Astrocyte (in vitro differentiated cells and primary cell): ENCODE measurements at regions not wholly inside any gene's neighbourhood (a gene's known extent, or its start where the extent isn't known, plus 50 kb on each side); places are given as distances from the start of the nearest gene placed in this dataset.

Source experiments
- DNase-seq: peaks from one replicate; pipeline ENCODE4 v3.0.0-alpha.2; 2010; ENCODE audit warnings: low read depth
- FAIRE-seq: peaks from 2 replicates; lab custom pipeline; 2011; peaks lifted over from hg19 to GRCh38; lab: Jason Lieb, UNC
- H2AFZ ChIP-seq: 2 replicates; pipeline ENCODE4 v1.6.0; 2012; ENCODE audit warnings: low read depth, low read length, inconsistent platforms
- H3K27ac ChIP-seq: 2 replicates; pipeline ENCODE4 v1.5.1; 2011; ENCODE audit warnings: low read depth, low read length, inconsistent platforms
- H3K27me3 ChIP-seq: 2 replicates; pipeline ENCODE4 v1.6.0; 2011; ENCODE audit warnings: low read length, inconsistent platforms; ENCODE audit not compliant: insufficient read depth
- H3K36me3 ChIP-seq: 2 replicates; pipeline ENCODE4 v1.5.1; 2011; ENCODE audit warnings: low read length, inconsistent platforms; ENCODE audit not compliant: insufficient read depth
- H3K4me1 ChIP-seq: 2 replicates; pipeline ENCODE4 v1.5.1; 2011; ENCODE audit warnings: low read length, inconsistent platforms; ENCODE audit not compliant: insufficient read depth
- H3K4me2 ChIP-seq: 2 replicates; pipeline ENCODE4 v1.6.0; 2012; ENCODE audit warnings: low read length, inconsistent platforms
- H3K4me3 ChIP-seq: 2 replicates; pipeline ENCODE4 v1.5.1; 2011; ENCODE audit warnings: low read depth, mild to moderate bottlenecking, low read length, inconsistent platforms; ENCODE audit not compliant: insufficient read depth
- H3K79me2 ChIP-seq: 2 replicates; pipeline ENCODE4 v1.6.0; 2012; ENCODE audit warnings: mild to moderate bottlenecking, low read length, inconsistent platforms; ENCODE audit not compliant: insufficient read depth
- H3K9ac ChIP-seq: 2 replicates; pipeline ENCODE4 v1.6.0; 2012; ENCODE audit warnings: mild to moderate bottlenecking, low read length, inconsistent platforms
- H3K9me3 ChIP-seq: 2 replicates; pipeline ENCODE4 v1.5.1; 2012; ENCODE audit warnings: low read depth, mild to moderate bottlenecking, low read length, inconsistent platforms; ENCODE audit not compliant: insufficient read depth
- H4K20me1 ChIP-seq: 2 replicates; pipeline ENCODE4 v1.6.0; 2012; ENCODE audit warnings: low read length, inconsistent platforms; ENCODE audit not compliant: insufficient read depth
- H3K27ac Mint-ChIP-seq: one replicate; pipeline ENCODE4 v1.8.0; 2021; ENCODE audit warnings: mild to moderate bottlenecking, mixed read lengths; ENCODE audit not compliant: unreplicated experiment
- H3K27me3 Mint-ChIP-seq: one replicate; pipeline ENCODE4 v1.8.0; 2021; ENCODE audit warnings: low read depth, mixed read lengths; ENCODE audit not compliant: unreplicated experiment
- H3K36me3 Mint-ChIP-seq: one replicate; pipeline ENCODE4 v1.8.0; 2021; ENCODE audit warnings: low read depth, mixed read lengths; ENCODE audit not compliant: unreplicated experiment
- H3K4me1 Mint-ChIP-seq: one replicate; pipeline ENCODE4 v1.8.0; 2021; ENCODE audit warnings: low read depth, mixed read lengths; ENCODE audit not compliant: unreplicated experiment
- H3K4me3 Mint-ChIP-seq: one replicate; pipeline ENCODE4 v1.8.0; 2021; ENCODE audit warnings: mild to moderate bottlenecking, moderate library complexity, mixed read lengths; ENCODE audit not compliant: unreplicated experiment
- H3K9me3 Mint-ChIP-seq: one replicate; pipeline ENCODE4 v1.8.0; 2021; ENCODE audit warnings: mild to moderate bottlenecking, mixed read lengths; ENCODE audit not compliant: unreplicated experiment
- EZH2 ChIP-seq: IDR thresholded peaks from 2 replicates; pipeline ENCODE4 v1.6.1; 2012; ENCODE audit warnings: mild to moderate bottlenecking, low read length, inconsistent platforms; ENCODE audit not compliant: insufficient read depth
- TF ChIP-seq, protein P1 (sequence below): IDR thresholded peaks from 2 replicates; pipeline ENCODE4 v1.5.1; 2011; ENCODE audit warnings: low read depth, mild to moderate bottlenecking, inconsistent platforms, low read length, moderate library complexity; ENCODE audit not compliant: insufficient read depth

- H3K9me3 Mint-ChIP-seq = no peaks in the 10 kb centered on the region
- Histone ChIP-seq H3K4me3 (no peak overlapping the region), H3K9ac (no peak overlapping the region), H4K20me1 (no peaks in the 10 kb centered on the region), H3K79me2 (no peaks in the 10 kb centered on the region), H3K27ac (no peak overlapping the region), H3K4me2 (no peak overlapping the region), H3K27me3 (no peaks in the 10 kb centered on the region), H3K4me1 (no peaks in the 10 kb centered on the region), H3K36me3 (no peaks in the 10 kb centered on the region), H3K9me3 (no peaks in the 10 kb centered on the region), H2AFZ (no peak overlapping the region)
- H3K4me3 Mint-ChIP-seq = no peak overlapping the region
- TF ChIP-seq, protein P1, sequence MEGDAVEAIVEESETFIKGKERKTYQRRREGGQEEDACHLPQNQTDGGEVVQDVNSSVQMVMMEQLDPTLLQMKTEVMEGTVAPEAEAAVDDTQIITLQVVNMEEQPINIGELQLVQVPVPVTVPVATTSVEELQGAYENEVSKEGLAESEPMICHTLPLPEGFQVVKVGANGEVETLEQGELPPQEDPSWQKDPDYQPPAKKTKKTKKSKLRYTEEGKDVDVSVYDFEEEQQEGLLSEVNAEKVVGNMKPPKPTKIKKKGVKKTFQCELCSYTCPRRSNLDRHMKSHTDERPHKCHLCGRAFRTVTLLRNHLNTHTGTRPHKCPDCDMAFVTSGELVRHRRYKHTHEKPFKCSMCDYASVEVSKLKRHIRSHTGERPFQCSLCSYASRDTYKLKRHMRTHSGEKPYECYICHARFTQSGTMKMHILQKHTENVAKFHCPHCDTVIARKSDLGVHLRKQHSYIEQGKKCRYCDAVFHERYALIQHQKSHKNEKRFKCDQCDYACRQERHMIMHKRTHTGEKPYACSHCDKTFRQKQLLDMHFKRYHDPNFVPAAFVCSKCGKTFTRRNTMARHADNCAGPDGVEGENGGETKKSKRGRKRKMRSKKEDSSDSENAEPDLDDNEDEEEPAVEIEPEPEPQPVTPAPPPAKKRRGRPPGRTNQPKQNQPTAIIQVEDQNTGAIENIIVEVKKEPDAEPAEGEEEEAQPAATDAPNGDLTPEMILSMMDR = no peak
- no peak for TF ChIP-seq EZH2
- H3K27ac Mint-ChIP-seq = no peak overlapping the region
- H3K36me3 Mint-ChIP-seq = no peaks in the 10 kb centered on the region
- H3K27me3 Mint-ChIP-seq = peaks cover 22% of the 10 kb centered on the region
- DNase-seq (no peak), FAIRE-seq (no peak)
- peaks cover 4% of the 10 kb centered on the region for H3K4me1 Mint-ChIP-seq
These were observed 156.4 kb upstream of the DTNBP1 start for GRCh38 chr6:15819226-15819625.

- Mint-ChIP-seq H3K4me1 (peaks cover 4% of the 10 kb centered on the region), H3K27me3 (peaks cover 22% of the 10 kb centered on the region), H3K36me3 (no peaks in the 10 kb centered on the region), H3K27ac (no peak overlapping the region), H3K9me3 (peaks cover 1% of the 10 kb centered on the region), H3K4me3 (no peak overlapping the region)
- no peak overlapping the region for H3K4me2 ChIP-seq
- H3K79me2 ChIP-seq = no peaks in the 10 kb centered on the region
- no peak overlapping the region for H3K9ac ChIP-seq
- H4K20me1 ChIP-seq = no peaks in the 10 kb centered on the region
- TF ChIP-seq EZH2 = no peak
- TF ChIP-seq, protein P1 = no peak
- FAIRE-seq = no peak
- H3K4me3 ChIP-seq = no peak overlapping the region
- H3K4me1 ChIP-seq = no peaks in the 10 kb centered on the region
- no peaks in the 10 kb centered on the region for H3K27me3 ChIP-seq
- H3K9me3 ChIP-seq = no peaks in the 10 kb centered on the region
- no peak overlapping the region for H3K27ac ChIP-seq
- no peaks in the 10 kb centered on the region for H3K36me3 ChIP-seq
- DNase-seq = no peak
- H2AFZ ChIP-seq = no peak overlapping the region
These were observed 155.7 kb upstream of the DTNBP1 start for GRCh38 chr6:15818491-15818890.

GRCh38 chr6:15818044-15818443, 155.2 kb upstream of the DTNBP1 start:
- TF ChIP-seq, protein P1 = no peak
- no peak for TF ChIP-seq EZH2

More at GRCh38 chr6:15818044-15818443, 155.2 kb upstream of the DTNBP1 start:
- FAIRE-seq (no peak), DNase-seq (no peak)
- no peaks in the 10 kb centered on the region for H3K79me2 ChIP-seq
- H3K9me3 ChIP-seq = no peaks in the 10 kb centered on the region
- no peak overlapping the region for H3K9ac ChIP-seq
- Mint-ChIP-seq H3K27me3 (peaks cover 20% of the 10 kb centered on the region), H3K4me1 (peaks cover 4% of the 10 kb centered on the region), H3K36me3 (no peaks in the 10 kb centered on the region), H3K4me3 (no peak overlapping the region), H3K27ac (no peak overlapping the region), H3K9me3 (peaks cover 1% of the 10 kb centered on the region)
- no peaks in the 10 kb centered on the region for H4K20me1 ChIP-seq
- H3K27ac ChIP-seq = no peak overlapping the region
- no peak overlapping the region for H3K4me2 ChIP-seq
- H3K4me3 ChIP-seq = no peak overlapping the region
- H3K36me3 ChIP-seq = no peaks in the 10 kb centered on the region
- H3K4me1 ChIP-seq = no peaks in the 10 kb centered on the region
- H2AFZ ChIP-seq = no peak overlapping the region
- no peaks in the 10 kb centered on the region for H3K27me3 ChIP-seq
